K562 (cell line): ENCODE measurements at regions not wholly inside any gene's neighbourhood (a gene's known extent, or its start where the extent isn't known, plus 50 kb on each side); places are given as distances from the start of the nearest gene placed in this dataset.

Experiments used
- ATAC-seq: fragments of 200-7000 bp; cut with Tn5 transposase; 3 replicates; pipeline ENCODE4 v1.9.1; 2020; ENCODE audit warnings: moderate library complexity
- BruUV-seq: library from RNA; stranded (reverse); fragments of 400-500 nt; replicated peaks from 2 replicates; lab custom pipeline; 2021; lab: Mats Ljungman, UMichigan
- CTCF ChIA-PET: fragments of 300-600 bp; formaldehyde crosslinking; extraction: SDS; loops from one replicate; lab custom pipeline; 2021; ENCODE audit warnings: low intra/inter-chr PET ratio; lab: Yijun Ruan, JAX
- POLR2A ChIA-PET: fragments of 300-600, 350-650 bp; sonication (Branson Sonifier 250); formaldehyde crosslinking; extraction: SDS; loops from one replicate; lab custom pipeline; 2021; ENCODE audit warnings: antibody characterized with exemption, inconsistent platforms; lab: Yijun Ruan, JAX
- DNase-seq, 4 experiments: peaks; one replicate each; pipeline versions ENCODE4 v3.0.0 to v3.0.0-alpha.2; 2011 to 2018; ENCODE audit warnings: low spot score in 3 of 4, mixed read lengths in 3 of 4; ENCODE audit errors: extremely low read depth in 1 of 4
- FAIRE-seq: peaks from 2 replicates; lab custom pipeline; 2011; peaks lifted over from hg19 to GRCh38; lab: Jason Lieb, UNC
- H2AFZ ChIP-seq: 2 replicates; pipeline ENCODE4 v1.6.0; 2011; ENCODE audit warnings: low read depth, low read length, control low read depth, inconsistent platforms
- H3K27ac ChIP-seq: fragments of 200-600 bp; 3 replicates; pipeline ENCODE4 v1.8.0; 2011; ENCODE audit warnings: low read depth, mild to moderate bottlenecking, control low read depth, inconsistent platforms, low read length, moderate library complexity, mixed read lengths; ENCODE audit errors: extremely low read depth
- H3K27me3 ChIP-seq, 2 experiments: fragments of 300-600 bp in 1 of 2; 2 replicates in 1 of 2; 3 replicates in 1 of 2; pipeline versions ENCODE4 v1.6.0 to v1.8.0; 2011; ENCODE audit warnings: inconsistent platforms in 2 of 2, low read length in 2 of 2, mild to moderate bottlenecking in 1 of 2, mixed read lengths in 1 of 2, moderate library complexity in 1 of 2; ENCODE audit not compliant: control insufficient read depth in 2 of 2, insufficient read depth in 2 of 2
- H3K36me3 ChIP-seq: fragments of 300-600 bp; 3 replicates; pipeline ENCODE4 v1.8.0; 2011; ENCODE audit warnings: mild to moderate bottlenecking, low read length, inconsistent platforms; ENCODE audit not compliant: control insufficient read depth, insufficient read depth
- H3K4me1 ChIP-seq, 2 experiments: fragments of 200-600 bp in 1 of 2; replicated peaks in 1 of 2; 2 replicates in 1 of 2; 3 replicates in 1 of 2; pipeline versions ENCODE4 v1.5.1 to v1.8.0; 2011; ENCODE audit warnings: inconsistent platforms in 2 of 2, low read length in 2 of 2, mild to moderate bottlenecking in 1 of 2, mixed read lengths in 1 of 2, moderate library complexity in 1 of 2; ENCODE audit not compliant: control insufficient read depth in 2 of 2, insufficient read depth in 2 of 2
- H3K4me2 ChIP-seq: 2 replicates; pipeline ENCODE4 v1.6.1; 2011; ENCODE audit warnings: low read length, control low read depth, inconsistent platforms, mixed read lengths; ENCODE audit not compliant: insufficient read depth
- H3K4me3 ChIP-seq: fragments of 200-600 bp; sonication (generic), shearing (Covaris generic); 2 replicates; pipeline ENCODE4 v1.5.1; 2016; ENCODE audit warnings: control low read depth, inconsistent platforms
- H3K79me2 ChIP-seq: fragments of 200-600 bp; 3 replicates; pipeline ENCODE4 v1.8.0; 2011; ENCODE audit warnings: low read length, inconsistent platforms; ENCODE audit not compliant: control insufficient read depth, insufficient read depth
- H3K9ac ChIP-seq, 2 experiments: 2 replicates each; pipeline versions ENCODE4 v1.6.0 to v1.6.1; 2011; ENCODE audit warnings: low read depth in 2 of 2, low read length in 2 of 2, control low read depth in 1 of 2, inconsistent platforms in 1 of 2, mild to moderate bottlenecking in 1 of 2, mixed read lengths in 1 of 2; ENCODE audit not compliant: insufficient read depth in 1 of 2
- H3K9me1 ChIP-seq: one replicate; pipeline ENCODE4 v1.6.0; 2011; ENCODE audit warnings: inconsistent platforms, mild to moderate bottlenecking, low read length, moderate library complexity; ENCODE audit not compliant: control insufficient read depth, insufficient read depth
- H3K9me3 ChIP-seq: replicated peaks from 2 replicates; pipeline ENCODE4 v1.5.1; 2011; ENCODE audit warnings: low read depth, low read length, inconsistent platforms; ENCODE audit not compliant: control insufficient read depth, insufficient read depth
- H4K20me1 ChIP-seq: replicated peaks from 2 replicates; pipeline ENCODE4 v1.6.1; 2011; ENCODE audit warnings: low read length, inconsistent platforms, mixed read lengths; ENCODE audit not compliant: control insufficient read depth, insufficient read depth
- AFF4 ChIP-seq: sonication (generic); formaldehyde crosslinking; IDR thresholded peaks from 2 replicates; pipeline ENCODE4 v1.8.0; 2023; ENCODE audit warnings: mild to moderate bottlenecking, missing genetic modification reagents
- ELF2 ChIP-seq: fragments of 250-450 bp; sonication (Bioruptor Pico); IDR thresholded peaks from 2 replicates; pipeline ENCODE4 v1.5.0; 2021; ENCODE audit warnings: mild to moderate bottlenecking
- SIN3A ChIP-seq, 2 experiments: fragments of 150-350 bp in 1 of 2; IDR thresholded peaks; 2 replicates each; pipeline ENCODE4 v1.6.1; 2011 to 2016; ENCODE audit warnings: borderline replicate concordance in 2 of 2, low read depth in 2 of 2, low read length in 2 of 2, mild to moderate bottlenecking in 2 of 2, moderate library complexity in 2 of 2; ENCODE audit not compliant: control insufficient read depth in 1 of 2
- VEZF1 ChIP-seq: fragments of 200-800 bp; sonication (Bioruptor generic); IDR thresholded peaks from 2 replicates; pipeline ENCODE4 v1.6.1; 2017; ENCODE audit warnings: missing genetic modification characterization, missing compliant biosample characterization
- ZHX1 ChIP-seq: fragments of 150-350 bp; conservative IDR thresholded peaks from 2 replicates; pipeline ENCODE4 v1.6.1; 2014; ENCODE audit warnings: low read length
- ZNF699 ChIP-seq: fragments of 250-450 bp; sonication (Bioruptor Pico); IDR thresholded peaks from 2 replicates; pipeline ENCODE4 v1.8.0; 2021; ENCODE audit warnings: mild to moderate bottlenecking, moderate library complexity; ENCODE audit not compliant: insufficient replicate concordance
- whole genome bisulfite sequencing: fragments of 100-300 bp; shearing (Covaris generic); methylation state at CpG from one replicate; pipeline ENCODE4 v1.1.6; 2016; ENCODE audit warnings: low coverage, mixed read lengths; ENCODE audit not compliant: insufficient coverage; ENCODE audit errors: missing lambda C conversion rate; 5-methylcytosine and 5-hydroxymethylcytosine counted together
- in situ Hi-C: fragments of 300-500 bp; cut with MboI; formaldehyde crosslinking; loops from 4 replicates; pipeline ENCODE4 v1.15.0; 2018; ENCODE audit warnings: inconsistent platforms, mixed read lengths
- intact Hi-C: fragments of 100-400 bp; cut with micrococcal nuclease; formaldehyde crosslinking; loops from 2 replicates; pipeline ENCODE4 v1.14.2; 2022

DNA sequence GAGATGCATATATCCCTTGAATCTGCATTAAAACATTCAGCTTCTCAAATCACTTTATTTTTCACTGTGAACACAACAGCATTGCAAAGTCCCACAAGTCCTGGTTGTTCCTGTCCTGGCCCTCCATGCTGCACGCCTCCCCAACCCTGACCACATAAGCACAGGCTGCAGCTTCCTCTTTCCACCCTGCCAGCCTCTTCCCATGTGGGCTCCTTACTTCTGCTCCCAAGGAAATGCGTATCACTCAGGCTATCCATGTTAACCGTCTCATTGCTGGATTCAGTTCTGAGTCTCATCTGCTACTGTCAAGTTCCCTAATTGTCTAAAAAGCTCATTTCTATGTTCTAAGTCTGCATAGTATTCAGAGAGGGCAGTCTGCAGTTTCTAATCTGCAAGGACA is 89.7 kb upstream of the ZPBP start:
- TF ChIP-seq ZHX1 (no peak), AFF4 (CRISPR knock-in tag) (no peak), ZNF699 (CRISPR knock-in tag) (no peak), SIN3A (IDR thresholded peaks at IDR 0.05; ENCODE audit: borderline replicate concordance in 2 of 2, control insufficient read depth in 1 of 2, low read depth in 2 of 2, low read length in 2 of 2) (no peak), VEZF1 (CRISPR knock-in tag) (no peak), ELF2 (CRISPR knock-in tag) (no peak)
- FAIRE-seq, result no peak
- Histone ChIP-seq H3K9me1 (no peaks in the 10 kb centered on the region), H3K27ac (no peak overlapping the region), H3K79me2 (no peaks in the 10 kb centered on the region), H3K27me3 (peaks cover 26 to 44% of the 10 kb centered on the region in 2 experiments), H3K36me3 (no peaks in the 10 kb centered on the region), H3K4me1 (no peaks in the 10 kb centered on the region), H3K9me3 (no peaks in the 10 kb centered on the region), H3K4me2 (no peak overlapping the region), H3K9ac (no peak overlapping the region), H2AFZ (no peak overlapping the region), H3K4me3 (no peak overlapping the region), H4K20me1 (no peaks in the 10 kb centered on the region)
- in situ Hi-C loops, result no loop called here
- no peak for ATAC-seq
- WGBS, result 0% methylated on average over 3 of the region's 3 CpGs
- ChIA-PET CTCF (no interaction called here), POLR2A (interaction anchor here (0.5 to 0.6 kb wide), 2 partner anchors 50 to 84 kb away, joined by 4 to 7 read pairs; no protein-coding TSS in a partner anchor)
- BruUV-seq, result no TSS peak
- intact Hi-C loops, result no loop called here
- no peak for DNase-seq
